Stimulated activated CD4-positive, alpha-beta T cell treated with anti-CD3 and anti-CD28 coated beads, TNF-alpha, amount 100 ng/mL, for 48 hours (primary cell): ENCODE measurements at regions not wholly inside any gene's neighbourhood (a gene's known extent, or its start where the extent isn't known, plus 50 kb on each side); places are given as distances from the start of the nearest gene placed in this dataset.

Experiments used
- DNase-seq, 3 donors: peaks; one replicate each; pipeline ENCODE4 v3.0.0-alpha.2; 2020; ENCODE audit warnings: low read depth in 3 of 3

DNA sequence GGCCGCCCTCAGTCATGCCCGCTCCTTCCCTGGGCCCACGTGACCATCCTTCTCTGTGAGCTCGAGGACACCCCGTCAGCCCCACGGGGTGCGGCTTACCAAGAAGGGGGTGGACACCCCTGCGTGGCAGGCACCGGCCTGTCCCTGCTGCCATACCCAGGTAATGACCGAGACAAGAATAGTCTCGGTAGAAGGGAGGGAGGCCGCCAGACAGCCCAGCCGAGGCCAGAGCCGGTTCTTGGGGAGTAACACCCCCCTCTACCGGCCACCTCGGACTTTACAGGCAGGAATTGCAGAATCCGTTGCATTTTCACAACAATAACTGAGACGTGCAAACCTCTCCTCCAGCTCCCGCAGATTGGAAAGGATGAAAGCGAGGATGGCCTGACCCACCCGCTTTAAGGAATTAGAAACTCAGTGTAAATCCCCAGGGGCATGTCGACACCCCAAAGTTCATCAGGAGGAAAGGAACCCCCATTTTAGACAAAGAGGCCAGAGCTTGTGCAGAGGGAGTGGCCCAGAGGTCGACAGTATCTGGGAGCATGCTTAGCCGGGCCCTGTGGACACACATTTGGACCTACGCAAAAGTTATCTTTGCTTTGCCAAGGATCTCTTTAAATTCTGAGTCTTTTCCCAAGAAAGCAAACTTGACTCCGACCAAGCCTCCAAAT lies 60.1 kb upstream of the GLI2 start:
- peak; percentile 12 to 35 (median 17) for DNase-seq

DNA sequence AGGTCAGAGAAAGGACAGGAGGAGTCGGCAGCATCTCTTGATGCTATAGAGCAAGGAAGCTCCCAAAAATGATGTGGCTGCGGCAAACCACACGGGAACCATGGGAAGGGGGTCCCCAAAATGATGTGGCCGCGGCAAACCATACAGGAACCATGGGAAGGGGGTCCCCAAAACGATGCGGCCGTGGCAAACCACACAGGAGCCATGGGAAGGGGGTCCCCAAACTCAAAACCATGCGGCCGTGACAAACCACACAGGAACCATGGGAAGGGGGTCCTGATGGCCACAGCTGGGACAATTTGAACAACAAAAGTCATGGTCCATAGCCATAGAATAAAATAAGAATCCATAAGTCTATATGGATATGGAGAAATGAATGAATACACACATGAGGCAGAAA lies 58.4 kb upstream of the GLI2 start:
- no peak for DNase-seq

DNA sequence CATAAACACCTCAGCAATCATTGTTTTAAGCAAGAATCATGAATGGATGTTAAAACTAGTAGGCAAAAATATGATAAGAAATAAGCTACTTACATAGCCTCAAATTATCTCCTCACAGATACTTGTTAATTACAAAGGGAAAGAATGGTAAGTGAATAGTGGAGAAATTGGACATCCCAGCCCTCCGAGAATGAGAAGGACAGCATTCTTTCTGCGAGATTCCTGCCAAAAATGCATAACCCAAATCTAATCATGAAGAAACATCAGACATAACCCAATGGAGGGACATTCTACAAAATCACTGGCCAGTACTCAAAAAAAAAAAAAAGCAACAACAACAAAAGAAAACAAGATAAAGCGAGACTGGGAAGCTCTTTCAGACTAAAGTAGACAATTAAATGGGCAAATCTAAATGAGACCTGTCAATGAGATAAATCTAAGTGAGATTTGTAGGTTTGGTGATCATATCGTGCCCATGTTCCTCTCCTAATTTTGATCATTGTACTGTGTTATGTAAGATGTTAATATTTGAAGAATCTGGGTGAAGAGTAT lies 57.9 kb upstream of the GLI2 start:
- DNase-seq: no peak

DNA sequence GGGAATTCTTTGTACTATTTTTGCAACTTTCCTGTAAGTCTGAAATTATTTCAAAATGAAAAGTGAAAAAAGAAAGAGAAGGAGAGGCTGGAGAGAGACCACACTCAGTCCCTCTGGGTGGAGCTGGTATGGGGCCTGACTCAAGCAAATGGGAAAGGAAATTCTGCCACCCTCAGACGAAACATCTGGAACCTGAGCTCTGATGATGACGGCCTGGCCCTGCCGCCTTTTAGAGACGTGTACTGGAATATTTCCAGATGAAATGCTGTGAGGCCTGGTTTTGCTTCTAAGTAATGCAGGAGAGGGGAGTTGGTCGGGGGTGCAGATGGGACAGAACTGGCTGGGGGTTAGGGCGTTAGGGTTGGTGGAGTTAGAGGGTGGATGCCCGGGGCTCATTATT lies 57.4 kb upstream of the GLI2 start:
- DNase-seq: no peak

DNA sequence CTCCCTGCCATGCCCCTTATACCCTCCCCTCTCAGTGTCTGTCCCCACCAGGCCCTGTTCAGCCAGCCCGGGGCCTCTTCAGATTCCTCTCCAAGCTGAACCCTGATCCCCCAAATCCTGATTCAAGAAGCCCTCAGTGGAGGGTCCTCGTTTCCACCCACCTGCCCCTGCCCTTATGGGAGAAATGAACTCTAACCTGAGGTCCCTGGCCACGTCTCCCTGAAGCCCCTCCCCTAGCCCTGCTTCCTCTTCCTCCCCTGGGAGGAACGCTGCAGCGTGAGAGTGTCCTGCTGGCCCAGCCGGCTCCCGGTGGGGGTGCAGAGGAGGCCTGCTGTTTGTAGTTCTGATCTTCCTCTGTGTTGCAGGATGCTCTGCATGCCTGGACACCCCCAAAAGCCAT lies 56.7 kb upstream of the GLI2 start:
- DNase-seq: no peak

DNA sequence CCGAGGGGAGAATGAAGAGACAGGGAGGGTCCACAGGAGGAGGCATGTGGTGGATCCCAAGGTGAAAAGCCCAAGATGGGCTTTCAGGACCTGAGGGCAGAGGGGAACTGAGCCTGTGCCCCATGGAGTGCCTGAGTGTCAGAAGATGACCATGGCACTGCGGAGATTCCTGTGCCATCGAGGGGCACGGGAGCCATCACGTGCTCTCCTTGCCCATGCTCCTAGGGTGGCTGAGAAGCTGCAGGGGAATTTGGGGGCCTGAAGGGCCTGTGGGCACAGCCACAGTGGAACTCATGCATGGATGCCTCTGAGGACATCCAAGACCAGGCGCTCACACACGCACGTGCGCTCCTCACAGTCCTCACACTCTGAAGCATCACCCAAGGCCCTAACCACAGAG lies 56.1 kb upstream of the GLI2 start:
- DNase-seq: no peak

DNA sequence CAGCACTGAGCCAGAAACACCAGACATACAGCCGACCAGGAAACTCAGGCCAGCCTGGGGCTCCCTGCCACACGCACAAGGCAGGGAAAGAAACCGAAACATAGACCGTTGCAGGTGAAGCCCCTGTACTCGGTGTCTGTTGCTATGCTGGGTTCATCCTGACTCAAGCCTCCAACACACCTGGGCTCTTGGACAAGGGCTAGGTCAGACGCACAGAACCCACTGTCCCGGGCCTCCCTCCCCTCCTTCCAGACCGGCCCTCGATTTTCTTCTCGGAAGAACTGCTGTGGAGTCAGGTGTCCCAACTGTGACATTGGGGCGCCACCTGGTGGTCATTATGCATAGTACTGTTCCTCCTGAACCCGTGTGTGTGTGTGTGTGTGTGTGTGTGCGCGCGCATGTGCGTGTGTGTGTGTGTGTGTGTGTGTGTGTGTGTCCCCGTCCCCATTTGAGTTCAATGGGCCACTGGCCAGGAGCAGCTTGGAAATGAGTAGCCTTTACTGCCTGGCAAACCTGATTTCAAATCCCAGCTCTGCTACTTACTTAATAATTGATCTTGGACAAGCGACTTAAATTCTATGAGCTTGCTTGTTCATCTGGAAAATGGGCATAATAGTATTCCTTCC lies 55.4 kb upstream of the GLI2 start:
- DNase-seq: peak; percentile 61 to 77 (median 62)

DNA sequence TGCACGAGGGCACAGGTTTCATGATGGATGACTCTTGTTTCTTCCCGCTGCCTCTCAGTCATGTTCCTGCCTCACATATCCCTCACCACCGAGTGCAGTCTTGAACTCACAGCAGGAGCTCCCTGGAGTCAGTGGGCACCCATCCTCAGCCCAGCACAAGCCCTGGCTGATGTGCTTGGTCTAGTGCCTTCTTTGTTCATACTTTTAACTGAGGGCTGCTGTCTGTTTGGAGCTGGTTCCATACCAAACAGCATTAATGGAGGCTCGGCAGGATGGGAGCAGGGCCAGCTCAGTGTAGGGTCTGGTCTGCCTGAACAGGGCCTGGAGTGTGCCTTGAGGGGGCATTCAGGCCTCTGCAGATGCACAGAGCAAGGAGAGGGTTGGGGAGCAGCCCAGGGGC lies 54.5 kb upstream of the GLI2 start:
- no peak for DNase-seq

DNA sequence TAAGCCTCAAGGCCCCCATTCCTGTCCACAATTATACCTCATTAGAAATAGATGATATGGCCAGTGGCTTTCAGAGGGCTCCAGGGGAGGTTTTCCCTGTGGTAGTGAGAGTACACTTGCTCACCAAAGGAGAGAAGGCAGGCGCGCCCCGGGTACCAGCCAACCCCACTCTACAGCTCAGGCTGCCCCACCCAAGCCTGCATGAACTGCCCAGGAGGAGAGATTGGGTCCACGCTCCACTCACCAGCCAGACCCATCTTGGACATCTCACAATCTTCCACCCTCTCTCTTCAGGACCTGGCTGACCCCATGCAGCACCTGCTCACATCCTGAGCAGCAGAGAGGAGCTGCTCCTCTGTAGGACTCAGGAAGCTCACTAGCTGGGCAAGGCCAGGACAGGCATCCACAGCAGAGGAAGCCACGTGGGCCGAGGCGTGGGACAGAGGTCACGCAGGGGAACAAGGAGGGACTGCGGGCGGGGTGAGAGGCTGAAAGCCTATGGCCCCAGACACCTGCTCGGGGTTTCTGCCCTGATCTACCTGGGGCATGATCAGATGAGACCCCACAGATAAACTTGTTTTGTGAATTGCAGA lies 53.9 kb upstream of the GLI2 start:
- no peak for DNase-seq

DNA sequence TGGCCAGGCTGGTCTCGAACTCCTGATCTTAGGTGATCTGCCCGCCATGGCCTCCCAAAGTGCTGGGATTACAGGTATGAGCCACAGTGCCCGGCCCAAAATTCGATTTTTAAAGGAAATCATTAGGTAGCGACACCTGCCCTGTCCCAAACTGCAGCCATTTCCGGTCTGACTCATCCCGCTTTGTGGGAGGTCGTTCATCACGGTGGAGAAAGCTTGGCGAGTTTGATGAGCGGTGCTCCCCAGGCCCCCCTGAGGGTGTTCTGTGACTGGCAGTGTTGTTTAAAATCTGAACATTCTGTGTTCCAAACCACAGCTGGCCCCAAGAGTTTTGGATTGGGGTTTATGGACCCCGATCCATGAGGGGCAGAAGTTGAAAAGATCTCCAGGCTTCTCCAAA lies 53.0 kb upstream of the GLI2 start:
- no peak for DNase-seq

DNA sequence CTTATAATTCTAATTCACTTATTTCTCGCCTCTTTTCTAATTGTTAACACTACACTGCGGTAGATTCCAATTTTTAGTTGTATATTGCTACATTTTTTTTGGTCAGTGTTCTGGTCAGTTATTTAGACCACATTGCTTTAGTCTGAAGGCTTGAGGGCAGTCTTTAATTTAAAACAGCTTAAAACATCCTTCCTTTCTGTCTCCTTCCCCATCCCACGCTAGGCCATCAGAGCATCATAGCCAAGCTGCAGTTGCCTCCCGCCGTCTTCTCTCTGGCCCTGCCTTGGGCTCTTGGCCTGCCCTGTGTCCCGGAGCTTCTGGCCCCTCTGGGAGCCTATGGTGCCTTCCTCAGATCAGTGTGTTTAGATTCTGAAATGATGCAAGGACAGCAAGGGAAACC lies 52.6 kb upstream of the GLI2 start:
- no peak for DNase-seq

DNA sequence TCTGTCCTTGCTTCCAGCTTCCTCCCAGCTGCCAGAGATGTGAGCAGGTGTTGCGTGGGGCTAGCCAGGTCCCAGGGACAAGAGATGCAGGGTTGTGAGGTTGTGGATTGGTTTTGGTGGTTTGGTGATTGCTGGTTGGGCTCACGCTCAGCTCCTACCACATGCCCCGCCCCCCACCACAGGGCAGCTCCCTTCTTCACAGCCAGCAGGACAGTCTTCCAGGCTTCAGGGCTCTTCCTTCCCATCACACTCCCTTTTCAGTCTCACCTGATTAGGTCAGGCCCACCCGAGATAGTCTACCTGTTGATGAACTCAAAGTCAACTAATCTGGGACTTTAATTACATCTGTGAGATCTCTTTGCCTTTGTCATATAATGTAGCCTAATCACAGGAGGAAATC lies 52.0 kb upstream of the GLI2 start:
- DNase-seq: no peak

DNA sequence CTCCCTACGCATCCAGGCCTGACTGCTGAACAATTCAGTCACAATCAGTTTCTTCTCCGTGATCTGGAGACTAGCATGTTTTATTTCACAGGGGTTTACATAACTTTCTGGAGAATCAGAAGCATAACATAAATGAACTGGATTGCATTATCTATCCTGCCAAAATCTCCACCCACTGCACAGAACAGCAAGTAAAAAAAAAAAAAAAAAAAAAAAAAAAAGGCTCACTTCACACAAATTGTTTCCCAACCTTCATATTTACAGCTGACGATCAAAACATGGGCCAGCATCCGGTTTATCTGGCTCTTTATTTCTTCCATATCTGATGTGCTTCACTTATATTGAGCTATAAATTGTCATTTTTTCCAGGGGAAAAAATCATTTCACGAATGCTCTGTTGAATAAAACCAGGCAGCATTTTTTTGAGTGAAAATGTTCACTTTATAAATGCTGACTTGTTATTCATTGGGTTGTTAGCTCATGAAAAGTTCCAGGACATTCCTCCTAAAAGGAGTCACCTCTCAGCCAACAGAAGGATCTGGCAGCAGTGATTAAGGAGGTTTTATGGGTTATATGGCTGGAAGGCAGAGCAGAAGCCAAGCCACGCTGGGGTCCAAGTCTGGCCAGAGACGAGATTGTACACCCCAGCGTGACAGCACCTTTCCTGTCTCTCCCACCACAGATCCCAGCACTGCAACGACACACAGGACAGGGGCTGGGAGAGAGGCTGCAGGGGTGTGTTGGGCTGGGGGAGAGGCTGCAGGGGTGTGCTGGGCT lies 51.2 kb upstream of the GLI2 start:
- no peak for DNase-seq

DNA sequence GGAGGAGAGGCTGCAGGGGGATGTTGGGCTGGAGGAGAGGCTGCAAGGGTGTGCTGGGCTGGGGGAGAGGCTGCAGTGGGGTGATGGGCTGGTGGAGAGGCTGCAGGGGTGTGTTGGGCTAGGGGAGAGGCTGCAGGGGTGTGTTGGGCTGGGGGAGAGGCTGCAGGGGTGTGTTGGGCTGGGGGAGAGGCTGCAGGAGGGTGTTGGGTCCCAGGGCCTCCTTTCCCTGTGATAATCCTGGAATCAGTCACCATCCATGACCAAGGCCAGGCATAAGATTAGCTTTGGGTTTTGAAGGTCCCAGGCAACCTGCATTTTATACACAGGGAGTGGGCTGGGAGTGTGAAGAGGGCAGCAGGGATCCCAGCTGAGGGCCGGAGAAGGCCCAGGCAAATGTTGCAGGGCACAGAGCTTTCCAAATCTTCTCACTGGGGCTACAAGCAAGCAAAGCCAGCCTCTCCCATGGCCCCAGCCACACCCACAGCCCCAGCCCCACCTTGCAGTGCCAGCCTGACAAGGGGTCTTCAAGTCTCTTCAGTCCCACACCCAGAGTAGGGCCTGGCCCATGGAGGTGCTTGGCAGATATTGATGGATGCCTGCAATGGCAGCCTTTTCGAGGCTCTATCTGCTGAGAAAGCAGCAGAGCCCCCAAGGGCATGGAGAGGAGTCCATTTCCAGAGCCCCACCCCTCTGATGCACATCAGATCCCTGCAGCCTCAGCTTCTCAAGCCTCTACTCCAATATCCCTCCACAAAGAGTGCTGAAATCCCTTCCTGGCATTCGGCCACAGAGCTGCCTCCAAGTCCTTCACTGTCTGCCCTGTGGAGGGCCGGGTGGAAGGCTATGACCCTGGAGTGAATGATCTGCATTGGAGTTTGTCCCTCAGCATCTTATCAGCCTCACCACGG lies 50.3 kb upstream of the GLI2 start:
- DNase-seq: no peak
